IMR-90 (cell line): ENCODE measurements at regions not wholly inside any gene's neighbourhood (a gene's known extent, or its start where the extent isn't known, plus 50 kb on each side); places are given as distances from the start of the nearest gene placed in this dataset.

Experiments used
- ATAC-seq: fragments of 200-7000 bp; cut with Tn5 transposase; 2 replicates; pipeline ENCODE4 v1.9.1; 2020; ENCODE audit warnings: low read depth, mild to moderate bottlenecking, moderate library complexity
- BruUV-seq: library from RNA; stranded (reverse); fragments of 400-500 nt; replicated peaks from 2 replicates; lab custom pipeline; 2021; lab: Mats Ljungman, UMichigan
- CTCF ChIA-PET: fragments of 300-600 bp; formaldehyde crosslinking; extraction: SDS; loops from one replicate; lab custom pipeline; 2021; ENCODE audit warnings: antibody characterized with exemption; lab: Yijun Ruan, JAX
- POLR2A ChIA-PET: fragments of 300-600 bp; sonication (Branson Sonifier 250); formaldehyde crosslinking; loops from one replicate; lab custom pipeline; 2022; ENCODE audit warnings: antibody characterized with exemption; ENCODE audit not compliant: unreplicated experiment; lab: Charles Lee
- DNase-seq: peaks from one replicate; pipeline ENCODE4 v3.0.0; 2013
- H2AFZ ChIP-seq: replicated peaks from 2 replicates; pipeline ENCODE3; 2013; ENCODE audit warnings: low read length, mild to moderate bottlenecking; ENCODE audit not compliant: poor library complexity
- H2AK5ac ChIP-seq: 2 replicates; pipeline ENCODE4 v1.6.1; 2013; ENCODE audit warnings: low read depth, low read length, inconsistent platforms
- H2AK9ac ChIP-seq: replicated peaks from 2 replicates; pipeline ENCODE3; 2013; ENCODE audit warnings: mild to moderate bottlenecking, low read depth, low read length, moderate library complexity; ENCODE audit not compliant: poor library complexity
- H2BK120ac ChIP-seq: 2 replicates; pipeline ENCODE4 v1.6.1; 2013; ENCODE audit warnings: low read depth, low read length, inconsistent platforms
- H2BK15ac ChIP-seq: 3 replicates; pipeline ENCODE4 v1.6.1; 2013; ENCODE audit warnings: low read depth, low read length, inconsistent platforms
- H2BK20ac ChIP-seq: 2 replicates; pipeline ENCODE4 v1.6.1; 2013; ENCODE audit warnings: low read depth, mild to moderate bottlenecking, inconsistent platforms, low read length, moderate library complexity
- H2BK5ac ChIP-seq: 2 replicates; pipeline ENCODE4 v1.6.1; 2013; ENCODE audit warnings: mild to moderate bottlenecking, low read depth, low read length, inconsistent platforms; ENCODE audit not compliant: poor library complexity, severe bottlenecking
- H3K14ac ChIP-seq: replicated peaks from 2 replicates; pipeline ENCODE4 v1.6.1; 2013; ENCODE audit warnings: low read depth, low read length, inconsistent platforms
- H3K18ac ChIP-seq: 2 replicates; pipeline ENCODE4 v1.6.1; 2013; ENCODE audit warnings: low read depth, low read length, control low read depth
- H3K23ac ChIP-seq: 2 replicates; pipeline ENCODE4 v1.6.1; 2013; ENCODE audit warnings: low read depth, low read length, inconsistent platforms
- H3K27ac ChIP-seq: 2 replicates; pipeline ENCODE4 v1.5.1; 2013; ENCODE audit warnings: mild to moderate bottlenecking, control low read depth, low read length; ENCODE audit not compliant: insufficient read depth
- H3K27me3 ChIP-seq: 2 replicates; pipeline ENCODE4 v1.6.1; 2013; ENCODE audit warnings: low read length; ENCODE audit not compliant: control insufficient read depth, insufficient read depth
- H3K36me3 ChIP-seq: 2 replicates; pipeline ENCODE4 v1.6.1; 2013; ENCODE audit warnings: low read length, mixed read lengths; ENCODE audit not compliant: control insufficient read depth, insufficient read depth
- H3K4ac ChIP-seq: 2 replicates; pipeline ENCODE4 v1.6.1; 2013; ENCODE audit warnings: low read depth, low read length, inconsistent platforms
- H3K4me1 ChIP-seq: 2 replicates; pipeline ENCODE4 v1.6.1; 2013; ENCODE audit warnings: low read length, mixed read lengths; ENCODE audit not compliant: control insufficient read depth, insufficient read depth
- H3K4me2 ChIP-seq: 2 replicates; pipeline ENCODE4 v1.6.1; 2013; ENCODE audit warnings: low read depth, mild to moderate bottlenecking, control low read depth, low read length, moderate library complexity
- H3K4me3 ChIP-seq: 2 replicates; pipeline ENCODE4 v1.5.1; 2013; ENCODE audit warnings: low read depth, mild to moderate bottlenecking, control low read depth, low read length, moderate library complexity; ENCODE audit not compliant: insufficient read depth
- H3K56ac ChIP-seq: 2 replicates; pipeline ENCODE4 v1.6.1; 2013; ENCODE audit warnings: low read length, inconsistent platforms; ENCODE audit not compliant: insufficient read depth; ENCODE audit errors: extremely low read depth
- H3K79me1 ChIP-seq, 2 experiments: 2 replicates each; pipeline ENCODE4 v1.6.1; 2013; ENCODE audit warnings: low read length in 2 of 2, inconsistent platforms in 1 of 2, low read depth in 1 of 2
- H3K9ac ChIP-seq: 2 replicates; pipeline ENCODE4 v1.6.1; 2013; ENCODE audit warnings: low read depth, low read length, control low read depth
- H3K9me1 ChIP-seq: 2 replicates; pipeline ENCODE4 v1.6.1; 2013; ENCODE audit warnings: low read length, inconsistent platforms; ENCODE audit not compliant: insufficient read depth
- H3K9me3 ChIP-seq: 2 replicates; pipeline ENCODE4 v1.6.1; 2013; ENCODE audit warnings: low read length; ENCODE audit not compliant: control insufficient read depth, insufficient read depth
- H4K20me1 ChIP-seq: 2 replicates; pipeline ENCODE4 v1.6.1; 2013; ENCODE audit warnings: low read length, inconsistent platforms; ENCODE audit not compliant: insufficient read depth
- H4K5ac ChIP-seq: 2 replicates; pipeline ENCODE4 v1.6.1; 2013; ENCODE audit warnings: mild to moderate bottlenecking, low read depth, low read length, control low read depth
- H4K8ac ChIP-seq, 2 experiments: 2 replicates each; pipeline ENCODE4 v1.6.1; 2013; ENCODE audit warnings: low read depth in 2 of 2, low read length in 2 of 2, control low read depth in 1 of 2, inconsistent platforms in 1 of 2
- H4K91ac ChIP-seq: 2 replicates; pipeline ENCODE4 v1.6.1; 2013; ENCODE audit warnings: low read depth, low read length, inconsistent platforms; ENCODE audit not compliant: insufficient read depth
- BHLHE40 ChIP-seq: fragments of 150-350 bp; IDR thresholded peaks from 2 replicates; pipeline ENCODE4 v1.6.1; 2016; ENCODE audit warnings: mild to moderate bottlenecking, low read depth, low read length
- CEBPB ChIP-seq: IDR thresholded peaks from 2 replicates; pipeline ENCODE4 v1.6.1; 2012; ENCODE audit warnings: low read depth, low read length, improper control_type of control experiment
- CHD1 ChIP-seq: IDR thresholded peaks from 2 replicates; pipeline ENCODE4 v1.6.1; 2012; ENCODE audit warnings: low read depth, low read length, improper control_type of control experiment
- CTCF ChIP-seq: conservative IDR thresholded peaks from 2 replicates; pipeline ENCODE4 v1.5.1; 2012; ENCODE audit warnings: mild to moderate bottlenecking, low read depth, low read length, improper control_type of control experiment
- ELK1 ChIP-seq: fragments of 150-350 bp; IDR thresholded peaks from 2 replicates; pipeline ENCODE4 v1.6.1; 2016; ENCODE audit warnings: low read depth, mild to moderate bottlenecking, low read length, moderate library complexity, borderline replicate concordance
- FOS ChIP-seq: fragments of 150-350 bp; IDR thresholded peaks from 2 replicates; pipeline ENCODE4 v1.6.1; 2016; ENCODE audit warnings: low read depth, low read length
- MAFK ChIP-seq: IDR thresholded peaks from 2 replicates; pipeline ENCODE4 v1.6.1; 2012; ENCODE audit warnings: low read depth, low read length, improper control_type of control experiment
- MAZ ChIP-seq: IDR thresholded peaks from 2 replicates; pipeline ENCODE4 v1.6.1; 2012; ENCODE audit warnings: low read depth, mild to moderate bottlenecking, low read length, improper control_type of control experiment, moderate library complexity, borderline replicate concordance
- MXI1 ChIP-seq: IDR thresholded peaks from 2 replicates; pipeline ENCODE4 v1.6.1; 2012; ENCODE audit warnings: low read depth, mild to moderate bottlenecking, low read length, moderate library complexity, borderline replicate concordance
- NFE2L2 ChIP-seq: fragments of 150-350 bp; IDR thresholded peaks from 2 replicates; pipeline ENCODE4 v1.6.1; 2016; ENCODE audit warnings: low read depth, mild to moderate bottlenecking, low read length
- POLR2A ChIP-seq: IDR thresholded peaks from 2 replicates; pipeline ENCODE4 v1.6.1; 2012; ENCODE audit warnings: mild to moderate bottlenecking, low read depth, low read length
- RAD21 ChIP-seq: IDR thresholded peaks from 2 replicates; pipeline ENCODE4 v1.6.1; 2012; ENCODE audit warnings: low read length, improper control_type of control experiment
- RCOR1 ChIP-seq: IDR thresholded peaks from 2 replicates; pipeline ENCODE4 v1.6.1; 2012; ENCODE audit warnings: mild to moderate bottlenecking, low read length, improper control_type of control experiment; ENCODE audit not compliant: insufficient replicate concordance
- RFX5 ChIP-seq: IDR thresholded peaks from 2 replicates; pipeline ENCODE4 v1.8.0; 2012; ENCODE audit warnings: low read depth, mild to moderate bottlenecking, low read length, moderate library complexity
- SMC3 ChIP-seq: fragments of 150-350 bp; IDR thresholded peaks from 2 replicates; pipeline ENCODE4 v1.6.1; 2016; ENCODE audit warnings: low read depth, mild to moderate bottlenecking, antibody characterized with exemption, low read length, moderate library complexity
- USF2 ChIP-seq: fragments of 150-350 bp; IDR thresholded peaks from 2 replicates; pipeline ENCODE4 v1.6.1; 2017; ENCODE audit warnings: mild to moderate bottlenecking, antibody characterized with exemption, low read length, low read depth
- dilution Hi-C: fragments of 300-500 bp; cut with HindIII; formaldehyde crosslinking; loops from one replicate; pipeline ENCODE4 v1.14.3; 2018; ENCODE audit warnings: low sequenced_read_pairs; ENCODE audit not compliant: unreplicated experiment
- in situ Hi-C: fragments of 300-500 bp; cut with MboI; formaldehyde crosslinking; loops from 3 replicates; pipeline ENCODE4 v1.14.3; 2019; ENCODE audit warnings: low sequenced_read_pairs, inconsistent platforms, mixed read lengths
- intact Hi-C: fragments of 100-400 bp; cut with micrococcal nuclease; formaldehyde crosslinking; loops from 2 replicates; pipeline ENCODE4 v1.10.0; 2022

GRCh38 chr10:113287592-113287991 is 265.3 kb upstream of the HABP2 start:
- H3K9me3 ChIP-seq, result no peaks in the 10 kb centered on the region
- no peaks in the 10 kb centered on the region for H3K79me1 ChIP-seq
- no peak overlapping the region for H3K4ac ChIP-seq
- in situ Hi-C loops, result no loop called here
- TF ChIP-seq CEBPB, result no peak
- TF ChIP-seq BHLHE40, result no peak
- TF ChIP-seq MAFK, result no peak
- TF ChIP-seq MAZ, result no peak
- no peak for TF ChIP-seq ELK1
- TF ChIP-seq MXI1, result no peak
- TF ChIP-seq SMC3, result no peak
- no peak for TF ChIP-seq USF2
- TF ChIP-seq POLR2A, result no peak
- TF ChIP-seq RCOR1, result no peak
- no peak for TF ChIP-seq CHD1
- TF ChIP-seq RFX5, result no peak
- TF ChIP-seq FOS, result no peak
- TF ChIP-seq RAD21, result no peak
- TF ChIP-seq CTCF, result no peak
- TF ChIP-seq NFE2L2, result no peak
- no peaks in the 10 kb centered on the region for H3K4me1 ChIP-seq
- no peak overlapping the region for H3K27ac ChIP-seq
- no peak overlapping the region for H3K4me2 ChIP-seq
- no peak overlapping the region for H2BK120ac ChIP-seq
- DNase-seq (no peak), ATAC-seq (no peak)
- H2BK20ac ChIP-seq, result no peak overlapping the region
- H4K91ac ChIP-seq, result no peak overlapping the region
- no peaks in the 10 kb centered on the region for H3K36me3 ChIP-seq
- no peaks in the 10 kb centered on the region for H4K20me1 ChIP-seq
- peaks cover 2% of the 10 kb centered on the region; the same call in 1 of the 2 replicates for H3K27me3 ChIP-seq
- no peak overlapping the region for H2BK15ac ChIP-seq
- no peak overlapping the region for H3K14ac ChIP-seq
- H2BK5ac ChIP-seq, result no peak overlapping the region
- no peak overlapping the region for H2AFZ ChIP-seq
- no peak overlapping the region for H4K5ac ChIP-seq
- no peak overlapping the region for H4K8ac ChIP-seq
- no peaks in the 10 kb centered on the region for H3K9me1 ChIP-seq
- intact Hi-C loops, result no loop called here
- no peak overlapping the region for H2AK9ac ChIP-seq
- H3K9ac ChIP-seq, result no peak overlapping the region
- BruUV-seq, result no TSS peak
- H3K18ac ChIP-seq, result no peak overlapping the region
- H3K56ac ChIP-seq, result no peak overlapping the region
- no peak overlapping the region for H3K4me3 ChIP-seq
- ChIA-PET CTCF (no interaction called here), POLR2A (no interaction called here)
- H3K23ac ChIP-seq, result no peak overlapping the region
- dilution Hi-C loops, result no loop called here
- H2AK5ac ChIP-seq, result no peak overlapping the region
